ENCODE measurements at regions not wholly inside any gene's neighbourhood (a gene's known extent, or its start where the extent isn't known, plus 50 kb on each side); places are given as distances from the start of the nearest gene placed in this dataset.

DNA sequence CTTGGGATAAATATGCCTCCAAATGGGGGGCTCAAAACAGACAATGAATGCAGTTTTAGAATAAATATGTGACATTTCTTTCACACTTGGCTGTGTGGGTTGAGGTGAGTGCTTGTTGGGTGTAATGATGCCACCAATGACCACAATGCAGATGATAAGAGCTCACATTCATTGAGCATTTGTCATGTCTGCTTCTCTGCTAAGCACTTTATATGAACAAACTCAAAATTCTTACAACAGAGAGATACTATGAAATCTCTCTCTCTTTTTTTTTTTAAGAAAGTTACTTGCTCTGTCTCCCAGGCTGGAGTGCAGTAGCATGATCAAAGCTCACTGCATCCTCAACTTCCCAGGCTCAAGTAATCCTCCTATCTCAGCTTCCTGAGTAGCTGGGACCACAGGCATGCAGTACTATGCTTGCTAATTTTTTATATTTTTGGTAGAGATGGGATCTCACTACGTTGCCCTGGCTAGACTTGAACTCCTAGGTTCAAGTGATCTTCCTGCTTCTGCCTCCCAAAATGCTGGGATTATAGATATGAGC lies 185.4 kb downstream of the JCAD start:
- peaks cover 2 to 31% of the 10 kb centered on the region in 2 experiments; a peak in 4 of 5 replicates for H3K27me3 ChIP-seq (ENCODE audit: control insufficient read depth in 2 of 2, insufficient read depth in 2 of 2, low read length in 2 of 2)
- no peaks in the 10 kb centered on the region; the same call in 1 of the 2 replicates for H4K20me1 ChIP-seq (replicated peaks; ENCODE audit: control insufficient read depth, insufficient read depth, low read length)
- in situ Hi-C loops (cut with MboI) (no loop called here), intact Hi-C loops (cut with micrococcal nuclease) (no loop called here)
- TF ChIP-seq NCOA6 (IDR thresholded peaks at IDR 0.05) (no peak), POLR2AphosphoS5 (IDR thresholded peaks at IDR 0.05; ENCODE audit: control insufficient read depth, insufficient read depth, low read depth, low read length) (no peak)
- 0% methylated on average over 1 of the region's 1 CpG for WGBS (ENCODE audit: insufficient coverage, low coverage, missing lambda C conversion rate)
- ChIA-PET CTCF (ENCODE audit: low intra/inter-chr PET ratio) (no interaction called here), POLR2A (interaction anchor here (0.6 kb wide), 1 partner anchor 1592 kb away, joined by 4 read pairs; no protein-coding TSS in a partner anchor)
- H3K27ac ChIP-seq (ENCODE audit: extremely low read depth, low read depth, low read length), result no peak overlapping the region
- no peaks in the 10 kb centered on the region for H3K9me1 ChIP-seq (ENCODE audit: control insufficient read depth, insufficient read depth, low read length)
- BruUV-seq (replicated peaks), result no TSS peak
- no peak for FAIRE-seq
- H2AFZ ChIP-seq (ENCODE audit: low read depth, low read length), result no peak overlapping the region
- no peaks in the 10 kb centered on the region for H3K9me3 ChIP-seq (replicated peaks; ENCODE audit: control insufficient read depth, insufficient read depth, low read depth, low read length)
- H3K4me1 ChIP-seq (replicated peaks in 1 of 2; ENCODE audit: control insufficient read depth in 2 of 2, insufficient read depth in 2 of 2, low read length in 2 of 2), result no peaks in the 10 kb centered on the region
- DNase-seq (ENCODE audit: extremely low read depth in 1 of 4, low spot score in 3 of 4), result no peak
- H3K4me2 ChIP-seq (ENCODE audit: insufficient read depth, low read length), result no peak overlapping the region
- no peaks in the 10 kb centered on the region for H3K79me2 ChIP-seq (ENCODE audit: control insufficient read depth, insufficient read depth, low read length)
- ATAC-seq, result no peak
- no peak overlapping the region for H3K4me3 ChIP-seq
- no peaks in the 10 kb centered on the region for H3K36me3 ChIP-seq (ENCODE audit: control insufficient read depth, insufficient read depth, low read length)
- no peak overlapping the region for H3K9ac ChIP-seq (ENCODE audit: insufficient read depth in 1 of 2, low read depth in 2 of 2, low read length in 2 of 2)

DNA sequence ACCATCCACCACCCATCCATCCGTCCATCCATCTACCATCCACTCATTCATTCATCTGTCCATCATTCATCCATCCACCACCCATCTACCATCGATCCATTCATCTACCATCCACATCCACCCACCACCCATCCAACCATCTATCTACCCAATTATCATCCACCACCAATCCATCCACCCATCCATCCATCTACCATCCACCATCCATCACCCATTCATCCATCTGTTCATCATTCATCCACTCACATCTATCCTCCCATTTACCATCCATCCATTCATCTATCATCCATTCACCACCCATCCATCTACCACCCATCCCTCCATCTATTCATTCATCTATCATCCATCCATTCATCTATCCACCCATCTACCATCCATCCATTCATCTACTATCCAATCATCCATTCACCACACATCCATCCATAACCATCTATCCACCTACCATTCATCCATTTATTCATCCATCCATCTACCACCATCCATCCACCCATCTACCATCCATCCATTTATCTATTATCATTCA lies 188.8 kb downstream of the JCAD start:
- 0% methylated on average over 2 of the region's 2 CpGs for WGBS (ENCODE audit: insufficient coverage, low coverage, missing lambda C conversion rate)
- no peak overlapping the region for H2AFZ ChIP-seq (ENCODE audit: low read depth, low read length)
- DNase-seq (ENCODE audit: extremely low read depth in 1 of 4, low spot score in 3 of 4), result no peak
- no peaks in the 10 kb centered on the region for H3K9me3 ChIP-seq (replicated peaks; ENCODE audit: control insufficient read depth, insufficient read depth, low read depth, low read length)
- no peak for ATAC-seq
- H3K27me3 ChIP-seq (ENCODE audit: control insufficient read depth in 2 of 2, insufficient read depth in 2 of 2, low read length in 2 of 2), result peaks cover 2 to 5% of the 10 kb centered on the region in 2 experiments; a peak in 2 of 5 replicates
- no peaks in the 10 kb centered on the region for H4K20me1 ChIP-seq (replicated peaks; ENCODE audit: control insufficient read depth, insufficient read depth, low read length)
- intact Hi-C loops (cut with micrococcal nuclease), result no loop called here
- no peak overlapping the region for H3K4me3 ChIP-seq
- H3K36me3 ChIP-seq (ENCODE audit: control insufficient read depth, insufficient read depth, low read length), result no peaks in the 10 kb centered on the region
- POLR2A ChIA-PET, result no interaction called here
- H3K9ac ChIP-seq (ENCODE audit: insufficient read depth in 1 of 2, low read depth in 2 of 2, low read length in 2 of 2), result no peak overlapping the region
- CTCF ChIA-PET (ENCODE audit: low intra/inter-chr PET ratio), result no interaction called here
- no peaks in the 10 kb centered on the region for H3K79me2 ChIP-seq (ENCODE audit: control insufficient read depth, insufficient read depth, low read length)
- no TSS peak for BruUV-seq (replicated peaks)
- no peaks in the 10 kb centered on the region for H3K4me1 ChIP-seq (replicated peaks in 1 of 2; ENCODE audit: control insufficient read depth in 2 of 2, insufficient read depth in 2 of 2, low read length in 2 of 2)
- no peak for FAIRE-seq
- H3K4me2 ChIP-seq (ENCODE audit: insufficient read depth, low read length), result no peak overlapping the region
- TF ChIP-seq RFX7 (CRISPR knock-in tag; IDR thresholded peaks at IDR 0.05) (no peak), SETDB1 (IDR thresholded peaks at IDR 0.05; ENCODE audit: low read length) (no peak)
- no peak overlapping the region for H3K27ac ChIP-seq (ENCODE audit: extremely low read depth, low read depth, low read length)
- no peaks in the 10 kb centered on the region for H3K9me1 ChIP-seq (ENCODE audit: control insufficient read depth, insufficient read depth, low read length)
- in situ Hi-C loops (cut with MboI), result no loop called here

All from K562 (cell line).